Endothelial cell of umbilical vein (primary cell): ENCODE measurements at regions not wholly inside any gene's neighbourhood (a gene's known extent, or its start where the extent isn't known, plus 50 kb on each side); places are given as distances from the start of the nearest gene placed in this dataset.

ENCODE experiments used
- BruUV-seq: library from RNA; stranded (reverse); fragments of 400-500 nt; replicated peaks from 2 replicates; lab custom pipeline; 2021; lab: Mats Ljungman, UMichigan
- CTCF ChIA-PET: fragments of 300-600, 350-600 bp; sonication (Branson Sonifier 250); formaldehyde crosslinking; loops from one replicate; lab custom pipeline; 2021; ENCODE audit warnings: antibody characterized with exemption, inconsistent platforms; lab: Charles Lee
- POLR2A ChIA-PET: fragments of 300-600, 350-600 bp; sonication (Branson Sonifier 250); formaldehyde crosslinking; loops from one replicate; lab custom pipeline; 2021; ENCODE audit warnings: antibody characterized with exemption, inconsistent platforms; lab: Charles Lee
- DNase-seq: peaks from one replicate; pipeline ENCODE4 v3.0.0-alpha.2; 2011; ENCODE audit warnings: low read depth, low spot score
- FAIRE-seq: peaks from 2 replicates; lab custom pipeline; 2011; peaks lifted over from hg19 to GRCh38; lab: Jason Lieb, UNC
- H2AFZ ChIP-seq: 2 replicates; pipeline ENCODE4 v1.6.0; 2012; ENCODE audit warnings: low read depth, low read length, control low read depth, inconsistent platforms
- H3K27ac ChIP-seq: 2 replicates; pipeline ENCODE4 v1.5.1; 2011; ENCODE audit warnings: low read depth, mild to moderate bottlenecking, control low read depth, low read length, moderate library complexity; ENCODE audit not compliant: insufficient read depth
- H3K27me3 ChIP-seq, 2 experiments: 2 replicates each; pipeline versions ENCODE4 v1.6.0 to v1.6.1; 2011; ENCODE audit warnings: low read length in 2 of 2, mixed read lengths in 1 of 2; ENCODE audit not compliant: control insufficient read depth in 2 of 2, insufficient read depth in 2 of 2
- H3K36me3 ChIP-seq, 2 experiments: 2 replicates in 1 of 2; 3 replicates in 1 of 2; pipeline ENCODE4 v1.5.1; 2011; ENCODE audit warnings: low read length in 2 of 2, mild to moderate bottlenecking in 1 of 2, moderate library complexity in 1 of 2; ENCODE audit not compliant: control insufficient read depth in 2 of 2, insufficient read depth in 2 of 2; ENCODE audit errors: extremely low read depth in 1 of 2
- H3K4me1 ChIP-seq: 3 replicates; pipeline ENCODE4 v1.5.1; 2011; ENCODE audit warnings: mild to moderate bottlenecking, low read length; ENCODE audit not compliant: control insufficient read depth, insufficient read depth; ENCODE audit errors: extremely low read depth
- H3K4me2 ChIP-seq: 2 replicates; pipeline ENCODE4 v1.6.1; 2011; ENCODE audit warnings: low read length, control low read depth, mixed read lengths; ENCODE audit not compliant: insufficient read depth
- H3K4me3 ChIP-seq, 3 experiments: fragments of 200-600 bp in 1 of 3; sonication (generic), shearing (Covaris generic) in 1 of 3; replicated peaks in 1 of 3; 2 replicates each; pipeline ENCODE4 v1.5.1; 2011 to 2016; ENCODE audit warnings: control low read depth in 3 of 3, low read length in 3 of 3, mild to moderate bottlenecking in 2 of 3, inconsistent platforms in 1 of 3, low read depth in 1 of 3, moderate library complexity in 1 of 3; ENCODE audit not compliant: insufficient read depth in 1 of 3
- H3K79me2 ChIP-seq: 2 replicates; pipeline ENCODE4 v1.6.0; 2012; ENCODE audit warnings: low read length, inconsistent platforms; ENCODE audit not compliant: control insufficient read depth, insufficient read depth
- H3K9ac ChIP-seq: replicated peaks from 2 replicates; pipeline ENCODE3; 2011; ENCODE audit warnings: low read length, control low read depth; ENCODE audit not compliant: insufficient read depth; ENCODE audit errors: extremely low read depth
- H3K9me1 ChIP-seq: replicated peaks from 3 replicates; pipeline ENCODE4 v1.6.0; 2011; ENCODE audit warnings: mild to moderate bottlenecking, low read length; ENCODE audit not compliant: control insufficient read depth, insufficient read depth; ENCODE audit errors: extremely low read depth
- H3K9me3 ChIP-seq: replicated peaks from 2 replicates; pipeline ENCODE4 v1.5.1; 2012; ENCODE audit warnings: low read length, inconsistent platforms; ENCODE audit not compliant: control insufficient read depth, insufficient read depth
- H4K20me1 ChIP-seq: replicated peaks from 2 replicates; pipeline ENCODE3; 2011; ENCODE audit warnings: mild to moderate bottlenecking, low read length; ENCODE audit not compliant: control insufficient read depth, insufficient read depth; ENCODE audit errors: extremely low read depth
- EZH2 ChIP-seq: IDR thresholded peaks from 2 replicates; pipeline ENCODE4 v1.6.1; 2012; ENCODE audit warnings: borderline replicate concordance, low read depth, mild to moderate bottlenecking, moderate library complexity, low read length, inconsistent platforms; ENCODE audit not compliant: severe bottlenecking
- FOS ChIP-seq: IDR thresholded peaks from 2 replicates; pipeline ENCODE4 v1.6.1; 2011; ENCODE audit warnings: mild to moderate bottlenecking, low read length, moderate library complexity, borderline replicate concordance; ENCODE audit not compliant: insufficient read depth
- GATA2 ChIP-seq: IDR thresholded peaks from 2 replicates; pipeline ENCODE4 v1.7.0; 2011; ENCODE audit warnings: low read depth, mild to moderate bottlenecking, moderate library complexity, mixed read lengths, low read length; ENCODE audit not compliant: insufficient read length, insufficient read depth
- MYC ChIP-seq: IDR thresholded peaks from one replicate; pipeline ENCODE4 v1.6.1; 2011; ENCODE audit warnings: mild to moderate bottlenecking, low read depth, low read length
- POLR2A ChIP-seq: IDR thresholded peaks from 2 replicates; pipeline ENCODE4 v1.6.1; 2012; ENCODE audit warnings: low read depth, mild to moderate bottlenecking, control low read depth, low read length
- POLR2AphosphoS5 ChIP-seq: IDR thresholded peaks from 2 replicates; pipeline ENCODE4 v1.6.1; 2012; ENCODE audit warnings: low read depth, mild to moderate bottlenecking, control low read depth, low read length, moderate library complexity; ENCODE audit not compliant: insufficient read depth
- dilution Hi-C: fragments of 300-500 bp; cut with MboI; formaldehyde crosslinking; loops from one replicate; pipeline ENCODE4 v1.15.0; 2019; ENCODE audit warnings: low sequenced_read_pairs; ENCODE audit not compliant: extremely low pct_ligation_motif_present
- intact Hi-C: fragments of 100-400 bp; cut with micrococcal nuclease; formaldehyde crosslinking; loops from one replicate; pipeline ENCODE4 v1.10.0; 2022
- TF ChIP-seq, protein P1 (sequence below), 2 donors: IDR thresholded peaks; 1 replicate in 1 of 2; 2 replicates in 1 of 2; pipeline ENCODE4 v1.5.1; 2011; ENCODE audit warnings: low read length in 2 of 2, mild to moderate bottlenecking in 2 of 2, moderate library complexity in 2 of 2, control low read depth in 1 of 2, inconsistent platforms in 1 of 2, low read depth in 1 of 2; ENCODE audit not compliant: insufficient read depth in 1 of 2; ENCODE audit errors: extremely low read depth in 1 of 2
- TF ChIP-seq, protein P2 (sequence below): IDR thresholded peaks from 2 replicates; pipeline ENCODE4 v1.6.1; 2011; ENCODE audit not compliant: insufficient read depth, insufficient read length

DNA sequence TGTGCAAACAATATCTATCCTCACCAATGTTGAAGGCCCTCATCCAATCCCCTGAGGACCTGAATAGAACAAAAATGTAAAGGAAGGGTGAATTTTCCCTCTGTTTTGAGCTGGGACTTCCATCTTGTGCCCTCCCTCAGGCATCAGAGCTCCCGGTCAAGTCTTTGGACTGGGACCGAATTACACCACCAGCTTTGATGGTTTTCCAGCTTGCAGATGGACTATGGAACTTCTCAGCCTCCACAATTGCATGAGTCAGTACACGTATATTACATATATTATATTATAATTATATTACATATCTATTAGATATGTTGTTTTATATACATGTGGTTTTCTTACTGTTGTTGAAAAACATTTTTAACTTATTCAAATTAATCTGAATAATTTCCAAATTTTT, 496.4 kb downstream of the CMPK2 start:
- no peaks in the 10 kb centered on the region for H3K4me1 ChIP-seq
- BruUV-seq: no TSS peak
- H3K9me1 ChIP-seq: no peaks in the 10 kb centered on the region
- intact Hi-C loops (no loop called here), dilution Hi-C loops (no loop called here)
- ChIA-PET CTCF (no interaction called here), POLR2A (no interaction called here)
- no peaks in the 10 kb centered on the region for H3K27me3 ChIP-seq
- no peak for FAIRE-seq
- no peaks in the 10 kb centered on the region for H3K36me3 ChIP-seq
- H3K4me3 ChIP-seq: no peak overlapping the region
- no peaks in the 10 kb centered on the region for H4K20me1 ChIP-seq
- no peak overlapping the region for H3K4me2 ChIP-seq
- no peak for TF ChIP-seq GATA2
- no peak for TF ChIP-seq EZH2
- no peak for TF ChIP-seq POLR2AphosphoS5
- no peak for TF ChIP-seq POLR2A
- no peak for TF ChIP-seq FOS
- no peak for TF ChIP-seq MYC
- TF ChIP-seq, protein P1, sequence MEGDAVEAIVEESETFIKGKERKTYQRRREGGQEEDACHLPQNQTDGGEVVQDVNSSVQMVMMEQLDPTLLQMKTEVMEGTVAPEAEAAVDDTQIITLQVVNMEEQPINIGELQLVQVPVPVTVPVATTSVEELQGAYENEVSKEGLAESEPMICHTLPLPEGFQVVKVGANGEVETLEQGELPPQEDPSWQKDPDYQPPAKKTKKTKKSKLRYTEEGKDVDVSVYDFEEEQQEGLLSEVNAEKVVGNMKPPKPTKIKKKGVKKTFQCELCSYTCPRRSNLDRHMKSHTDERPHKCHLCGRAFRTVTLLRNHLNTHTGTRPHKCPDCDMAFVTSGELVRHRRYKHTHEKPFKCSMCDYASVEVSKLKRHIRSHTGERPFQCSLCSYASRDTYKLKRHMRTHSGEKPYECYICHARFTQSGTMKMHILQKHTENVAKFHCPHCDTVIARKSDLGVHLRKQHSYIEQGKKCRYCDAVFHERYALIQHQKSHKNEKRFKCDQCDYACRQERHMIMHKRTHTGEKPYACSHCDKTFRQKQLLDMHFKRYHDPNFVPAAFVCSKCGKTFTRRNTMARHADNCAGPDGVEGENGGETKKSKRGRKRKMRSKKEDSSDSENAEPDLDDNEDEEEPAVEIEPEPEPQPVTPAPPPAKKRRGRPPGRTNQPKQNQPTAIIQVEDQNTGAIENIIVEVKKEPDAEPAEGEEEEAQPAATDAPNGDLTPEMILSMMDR (IDR thresholded peaks at IDR 0.05; ENCODE audit: extremely low read depth in 1 of 2, insufficient read depth in 1 of 2, low read depth in 1 of 2, low read length in 2 of 2): no peak
- TF ChIP-seq, protein P2, sequence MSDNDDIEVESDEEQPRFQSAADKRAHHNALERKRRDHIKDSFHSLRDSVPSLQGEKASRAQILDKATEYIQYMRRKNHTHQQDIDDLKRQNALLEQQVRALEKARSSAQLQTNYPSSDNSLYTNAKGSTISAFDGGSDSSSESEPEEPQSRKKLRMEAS: no peak
- no peaks in the 10 kb centered on the region for H3K79me2 ChIP-seq
- no peak overlapping the region for H2AFZ ChIP-seq
- peaks cover 2% of the 10 kb centered on the region for H3K9me3 ChIP-seq
- no peak overlapping the region for H3K27ac ChIP-seq
- no peak for DNase-seq
- no peak overlapping the region for H3K9ac ChIP-seq
